PFSK-1 (cell line): ENCODE measurements at regions not wholly inside any gene's neighbourhood (a gene's known extent, or its start where the extent isn't known, plus 50 kb on each side); places are given as distances from the start of the nearest gene placed in this dataset.

ENCODE experiments used
- POLR2AphosphoS5 ChIP-seq: IDR thresholded peaks from 2 replicates; pipeline ENCODE4 v1.6.1; 2012; ENCODE audit warnings: low read depth, mild to moderate bottlenecking, control low read depth, low read length, moderate library complexity
- TAF1 ChIP-seq: IDR thresholded peaks from 2 replicates; pipeline ENCODE4 v1.6.1; 2012; ENCODE audit warnings: low read length, control low read depth, borderline replicate concordance; ENCODE audit not compliant: insufficient read depth
- TF ChIP-seq, protein P1 (sequence below), 2 experiments: IDR thresholded peaks; 2 replicates each; pipeline versions ENCODE4 v1.6.1 to v1.8.0; 2011 to 2012; ENCODE audit warnings: low read depth in 2 of 2, low read length in 2 of 2, control low read depth in 1 of 2, inconsistent platforms in 1 of 2, mild to moderate bottlenecking in 1 of 2, moderate library complexity in 1 of 2; ENCODE audit not compliant: insufficient read depth in 1 of 2

DNA sequence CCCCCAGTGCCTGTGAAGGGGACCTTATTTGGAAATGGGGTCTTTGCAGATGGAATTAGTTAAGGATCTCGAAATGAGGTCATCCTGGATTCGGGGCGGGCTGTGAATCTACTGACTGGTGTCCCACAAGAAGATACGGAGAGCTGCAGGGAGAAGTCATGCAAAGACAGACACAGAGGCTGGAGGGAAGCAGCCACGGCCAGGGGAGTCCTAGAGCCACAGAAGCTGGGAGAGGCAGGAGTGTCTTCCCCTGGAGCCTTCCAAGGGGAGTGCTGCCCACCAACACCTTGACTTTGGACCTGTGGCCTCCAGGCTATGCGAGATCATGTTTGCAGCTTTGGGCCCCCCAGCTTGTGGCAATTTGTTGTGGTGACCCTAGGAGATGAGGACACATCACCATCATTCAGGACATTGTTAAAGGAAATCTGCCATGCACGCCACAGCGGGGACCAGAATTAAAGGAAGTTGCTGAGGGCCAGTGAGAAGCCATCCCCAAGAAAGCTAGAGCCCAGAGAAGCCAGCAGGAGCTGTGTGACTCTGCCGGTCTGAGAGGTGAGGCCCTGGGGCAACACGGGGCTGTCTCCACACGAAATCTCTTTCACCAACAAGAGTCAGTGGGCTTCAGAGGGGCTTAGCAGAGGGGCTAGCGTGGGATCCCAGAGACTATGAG is 434.7 kb downstream of the BRD1 start:
- TF ChIP-seq, protein P1, sequence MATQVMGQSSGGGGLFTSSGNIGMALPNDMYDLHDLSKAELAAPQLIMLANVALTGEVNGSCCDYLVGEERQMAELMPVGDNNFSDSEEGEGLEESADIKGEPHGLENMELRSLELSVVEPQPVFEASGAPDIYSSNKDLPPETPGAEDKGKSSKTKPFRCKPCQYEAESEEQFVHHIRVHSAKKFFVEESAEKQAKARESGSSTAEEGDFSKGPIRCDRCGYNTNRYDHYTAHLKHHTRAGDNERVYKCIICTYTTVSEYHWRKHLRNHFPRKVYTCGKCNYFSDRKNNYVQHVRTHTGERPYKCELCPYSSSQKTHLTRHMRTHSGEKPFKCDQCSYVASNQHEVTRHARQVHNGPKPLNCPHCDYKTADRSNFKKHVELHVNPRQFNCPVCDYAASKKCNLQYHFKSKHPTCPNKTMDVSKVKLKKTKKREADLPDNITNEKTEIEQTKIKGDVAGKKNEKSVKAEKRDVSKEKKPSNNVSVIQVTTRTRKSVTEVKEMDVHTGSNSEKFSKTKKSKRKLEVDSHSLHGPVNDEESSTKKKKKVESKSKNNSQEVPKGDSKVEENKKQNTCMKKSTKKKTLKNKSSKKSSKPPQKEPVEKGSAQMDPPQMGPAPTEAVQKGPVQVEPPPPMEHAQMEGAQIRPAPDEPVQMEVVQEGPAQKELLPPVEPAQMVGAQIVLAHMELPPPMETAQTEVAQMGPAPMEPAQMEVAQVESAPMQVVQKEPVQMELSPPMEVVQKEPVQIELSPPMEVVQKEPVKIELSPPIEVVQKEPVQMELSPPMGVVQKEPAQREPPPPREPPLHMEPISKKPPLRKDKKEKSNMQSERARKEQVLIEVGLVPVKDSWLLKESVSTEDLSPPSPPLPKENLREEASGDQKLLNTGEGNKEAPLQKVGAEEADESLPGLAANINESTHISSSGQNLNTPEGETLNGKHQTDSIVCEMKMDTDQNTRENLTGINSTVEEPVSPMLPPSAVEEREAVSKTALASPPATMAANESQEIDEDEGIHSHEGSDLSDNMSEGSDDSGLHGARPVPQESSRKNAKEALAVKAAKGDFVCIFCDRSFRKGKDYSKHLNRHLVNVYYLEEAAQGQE (IDR thresholded peaks at IDR 0.05; ENCODE audit: insufficient read depth in 1 of 2, low read depth in 2 of 2, low read length in 2 of 2), result no peak
- TF ChIP-seq TAF1 (no peak), POLR2AphosphoS5 (no peak)
